Activated CD8-positive, alpha-beta memory T cell treated with anti-CD3 and anti-CD28 coated beads for 48 hours (primary cell): ENCODE measurements at regions not wholly inside any gene's neighbourhood (a gene's known extent, or its start where the extent isn't known, plus 50 kb on each side); places are given as distances from the start of the nearest gene placed in this dataset.

Experiments used
- DNase-seq, 3 experiments: peaks; one replicate each; pipeline ENCODE4 v3.0.0-alpha.2; 2020; ENCODE audit warnings: low read depth in 2 of 3, low spot score in 2 of 3

- no peak for DNase-seq
Observed at GRCh38 chr12:93042684-93043083, 113.6 kb upstream of the EEA1 start.

GRCh38 chr12:93043192-93043876, 114.2 kb upstream of the EEA1 start:
- DNase-seq = no peak

- DNase-seq = no peak
Observed at GRCh38 chr12:93043877-93044209, 114.7 kb upstream of the EEA1 start.

GRCh38 chr12:93047118-93047517, 118.0 kb upstream of the EEA1 start:
- no peak for DNase-seq

- DNase-seq = no peak
Observed at GRCh38 chr12:93048656-93049055, 119.6 kb upstream of the EEA1 start.

- DNase-seq = no peak
Observed at GRCh38 chr12:93050026-93050747, 121.1 kb upstream of the EEA1 start.

- no peak for DNase-seq
Observed at GRCh38 chr12:93050748-93051081, 121.6 kb upstream of the EEA1 start.

GRCh38 chr12:93054021-93054420, 124.9 kb upstream of the EEA1 start:
- no peak for DNase-seq

- no peak for DNase-seq
Observed at GRCh38 chr12:93055221-93055620, 126.1 kb upstream of the EEA1 start.

GRCh38 chr12:93056971-93057535, 128.0 kb upstream of the EEA1 start:
- no peak for DNase-seq

- DNase-seq = no peak
Observed at GRCh38 chr12:93058280-93058679, 129.2 kb upstream of the EEA1 start.

GRCh38 chr12:93059288-93059687, 130.2 kb upstream of the EEA1 start:
- no peak for DNase-seq

- DNase-seq = no peak
Observed at GRCh38 chr12:93059925-93060665, 131.0 kb upstream of the EEA1 start.

GRCh38 chr12:93060666-93061472, 131.8 kb upstream of the EEA1 start:
- DNase-seq = no peak

- no peak for DNase-seq
Observed at GRCh38 chr12:93061473-93062419, 132.7 kb upstream of the EEA1 start.

GRCh38 chr12:93065896-93066295, 136.8 kb upstream of the EEA1 start:
- DNase-seq = no peak

GRCh38 chr12:93072340-93072739, 143.2 kb upstream of the EEA1 start:
- no peak for DNase-seq

GRCh38 chr12:93073324-93073723, 144.2 kb upstream of the EEA1 start:
- DNase-seq = no peak

- no peak for DNase-seq
Observed at GRCh38 chr12:93078059-93078458, 149.0 kb upstream of the EEA1 start.

GRCh38 chr12:93078577-93078976, 149.5 kb upstream of the EEA1 start:
- no peak for DNase-seq
